Activated naive CD4-positive, alpha-beta T cell treated with anti-CD3 and anti-CD28 coated beads, Interleukin-2, amount 10 ng/mL, durations not matched to agents 7 days and 5 days (primary cell): ENCODE measurements at regions not wholly inside any gene's neighbourhood (a gene's known extent, or its start where the extent isn't known, plus 50 kb on each side); places are given as distances from the start of the nearest gene placed in this dataset.
A peak's percentile ranks its signal among the peaks of the same experiment; 100 is the strongest.
"Not testable (repeated sequence)": the region's sequence is repeated elsewhere in the genome, so short reads cannot be mapped to it uniquely, and the experiment has no call there.

ENCODE experiments used
- CTCF ChIA-PET: fragments of 350-600 bp; sonication (Branson Sonifier 250); formaldehyde crosslinking; loops from one replicate; lab custom pipeline; 2021; ENCODE audit warnings: antibody characterized with exemption; lab: Charles Lee
- DNase-seq: peaks from one replicate; pipeline ENCODE4 v3.0.0-alpha.2; 2020
- H3K27ac Mint-ChIP-seq: one replicate; pipeline ENCODE4 v1.8.0; 2021; ENCODE audit warnings: mild to moderate bottlenecking, moderate library complexity, mixed read lengths
- H3K27me3 Mint-ChIP-seq: one replicate; pipeline ENCODE4 v1.8.0; 2021; ENCODE audit warnings: mild to moderate bottlenecking, mixed read lengths
- H3K36me3 Mint-ChIP-seq: one replicate; pipeline ENCODE4 v1.8.0; 2021; ENCODE audit warnings: mixed read lengths
- H3K4me1 Mint-ChIP-seq: one replicate; pipeline ENCODE4 v1.8.0; 2021; ENCODE audit warnings: mixed read lengths
- H3K4me3 Mint-ChIP-seq: one replicate; pipeline ENCODE4 v1.8.0; 2021; ENCODE audit warnings: mild to moderate bottlenecking, moderate library complexity, mixed read lengths
- H3K9me3 Mint-ChIP-seq: one replicate; pipeline ENCODE4 v1.8.0; 2021; ENCODE audit warnings: mixed read lengths

DNA sequence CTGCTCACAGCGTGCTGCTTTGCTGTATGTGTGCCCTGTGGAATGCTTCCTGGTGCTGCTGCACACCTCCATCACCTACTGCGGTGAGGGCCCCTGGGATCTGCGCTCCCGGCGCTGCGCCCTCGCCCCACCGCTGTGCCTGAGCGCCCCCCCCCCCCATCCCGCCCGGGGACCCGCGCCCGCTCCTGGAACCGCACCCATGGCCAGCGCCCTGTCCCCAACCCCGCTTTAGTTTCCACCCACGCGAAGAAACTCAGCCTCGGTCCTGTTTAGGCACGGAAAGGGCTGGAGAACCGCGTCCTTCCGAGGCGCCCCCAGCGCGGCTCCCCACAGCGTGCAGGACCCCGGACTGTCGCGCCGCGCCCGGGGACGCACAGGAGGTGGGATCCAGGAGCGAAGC lies 265.5 kb downstream of the POTEB3 start:
- H3K4me3 Mint-ChIP-seq, DNase-seq, H3K9me3 Mint-ChIP-seq, H3K27ac Mint-ChIP-seq, CTCF ChIA-PET, H3K4me1 Mint-ChIP-seq, H3K27me3 Mint-ChIP-seq, H3K36me3 Mint-ChIP-seq: not testable (repeated sequence)

DNA sequence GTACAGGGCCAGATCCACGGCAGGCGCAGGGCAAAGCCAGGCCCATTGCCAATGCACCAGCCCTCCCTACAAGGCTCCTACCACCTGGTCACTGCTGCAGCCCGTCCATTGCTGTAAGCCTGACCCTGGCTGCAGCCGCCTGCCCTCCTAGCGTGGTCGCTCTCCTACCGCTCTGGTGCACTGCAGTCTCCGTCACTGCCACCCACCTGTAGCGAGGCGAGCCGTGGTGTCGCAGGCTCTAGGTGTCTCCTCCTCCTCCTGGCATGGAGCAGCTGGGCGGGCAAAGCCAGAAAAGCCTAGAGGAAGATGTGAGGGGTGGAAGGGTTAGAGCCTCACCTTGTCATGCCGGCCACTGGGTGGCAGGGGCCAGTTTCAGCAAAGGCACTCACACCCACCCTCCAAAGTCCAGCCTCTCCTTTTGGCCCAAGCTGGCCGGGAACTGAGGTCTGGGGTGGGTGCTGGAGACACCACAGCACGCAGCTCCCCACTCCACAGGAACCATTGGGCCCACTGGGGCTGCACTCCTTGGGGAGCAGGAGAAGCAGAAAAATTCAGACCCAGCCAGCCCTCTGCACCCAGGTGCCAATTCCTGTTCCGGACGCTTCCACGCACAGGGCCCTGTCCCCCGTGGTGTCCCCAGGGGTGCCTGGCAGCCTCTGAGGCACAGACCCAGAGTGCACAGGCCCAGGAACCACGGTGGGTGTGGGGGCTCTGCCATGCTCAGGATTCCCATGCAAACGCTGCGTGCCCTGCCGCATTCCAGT lies 285.3 kb upstream of the POTEB2 start:
- H3K36me3 Mint-ChIP-seq, H3K9me3 Mint-ChIP-seq, DNase-seq, H3K4me1 Mint-ChIP-seq, CTCF ChIA-PET, H3K4me3 Mint-ChIP-seq, H3K27ac Mint-ChIP-seq, H3K27me3 Mint-ChIP-seq: not testable (repeated sequence)

DNA sequence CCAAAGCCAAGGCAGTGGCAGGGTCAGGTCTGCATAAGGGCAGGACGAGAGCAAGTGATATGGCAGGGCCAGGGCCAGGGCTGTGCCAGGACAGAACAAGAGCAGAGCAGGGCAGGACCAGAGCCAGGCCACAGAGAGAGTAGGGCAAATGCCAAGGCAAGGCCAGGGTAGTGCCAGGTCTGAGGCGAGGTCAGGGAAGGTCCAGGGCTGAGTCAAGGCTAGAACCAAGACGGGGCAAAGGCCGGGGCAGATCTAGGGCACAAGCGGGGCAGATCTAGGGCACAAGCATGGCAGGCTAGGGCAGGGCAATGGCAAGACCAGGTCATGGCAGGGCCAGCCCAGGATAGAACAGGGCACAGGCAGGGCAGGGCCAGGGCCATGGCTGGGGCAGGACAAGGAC lies 282.0 kb upstream of the POTEB2 start:
- H3K4me1 Mint-ChIP-seq, H3K36me3 Mint-ChIP-seq, H3K27me3 Mint-ChIP-seq, CTCF ChIA-PET, H3K9me3 Mint-ChIP-seq, H3K4me3 Mint-ChIP-seq, DNase-seq, H3K27ac Mint-ChIP-seq: not testable (repeated sequence)

DNA sequence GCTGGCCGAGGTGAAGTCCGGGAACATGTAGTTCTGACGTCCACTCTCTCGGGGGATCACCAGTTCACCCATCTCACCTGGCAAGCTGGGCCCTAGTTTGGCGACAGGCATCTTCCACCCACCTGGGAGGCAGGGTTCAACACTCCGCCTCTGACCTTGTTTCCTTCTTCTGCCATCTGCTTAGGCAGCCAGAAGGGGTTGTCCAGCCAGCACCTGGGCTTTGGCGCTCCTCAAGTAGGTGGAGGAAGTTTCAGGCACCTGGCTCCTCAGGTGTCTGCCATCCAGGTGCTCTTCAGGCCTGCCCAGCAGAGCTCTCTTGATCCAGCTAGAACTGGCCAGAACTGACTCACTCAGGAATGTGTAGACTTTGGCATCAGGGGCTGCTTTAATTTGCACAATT lies 267.8 kb upstream of the POTEB2 start:
- H3K27ac Mint-ChIP-seq, H3K36me3 Mint-ChIP-seq, H3K9me3 Mint-ChIP-seq, DNase-seq, H3K27me3 Mint-ChIP-seq, CTCF ChIA-PET, H3K4me1 Mint-ChIP-seq, H3K4me3 Mint-ChIP-seq: not testable (repeated sequence)

DNA sequence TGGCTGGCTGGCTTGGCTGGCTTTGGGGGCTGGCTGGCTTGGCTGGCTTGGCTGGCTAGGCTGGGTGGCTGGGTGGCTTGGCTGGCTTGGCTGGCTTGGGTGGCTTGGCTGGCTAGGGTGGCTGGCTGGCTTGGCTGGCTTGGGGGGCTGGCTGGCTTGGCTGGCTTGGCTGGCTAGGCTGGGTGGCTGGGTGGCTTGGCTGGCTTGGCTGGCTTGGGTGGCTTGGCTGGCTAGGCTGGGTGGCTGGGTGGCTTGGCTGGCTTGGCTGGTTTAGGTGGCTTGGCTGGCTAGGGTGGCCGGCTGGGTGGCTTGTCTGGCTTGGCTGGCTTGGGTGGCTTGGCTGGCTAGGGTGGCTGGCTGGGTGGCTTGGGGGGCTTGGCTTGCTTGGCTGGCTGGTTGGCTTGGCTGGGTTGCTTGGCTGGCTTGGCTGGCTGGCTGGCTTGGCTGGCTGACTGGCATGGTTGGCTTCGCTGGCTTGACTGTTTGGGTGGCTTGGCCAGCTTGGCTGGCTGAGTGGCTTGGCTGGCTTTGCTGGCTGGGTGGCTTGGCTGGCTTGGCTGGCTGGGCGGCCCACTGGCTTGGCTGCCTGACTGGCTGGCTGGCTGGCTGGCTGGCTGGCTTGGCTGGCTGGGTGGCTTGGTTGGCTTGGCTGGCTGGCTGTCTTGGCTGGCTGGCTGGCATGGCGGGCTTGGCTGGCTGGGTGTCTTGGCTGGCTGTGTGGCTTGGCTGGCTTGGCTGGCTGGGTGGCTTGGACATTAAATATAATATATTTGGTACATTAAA lies 246.3 kb upstream of the POTEB2 start:
- peak; percentile 17 for DNase-seq
- H3K36me3 Mint-ChIP-seq, H3K4me3 Mint-ChIP-seq, H3K27ac Mint-ChIP-seq, H3K9me3 Mint-ChIP-seq, H3K27me3 Mint-ChIP-seq, H3K4me1 Mint-ChIP-seq, CTCF ChIA-PET: not testable (repeated sequence)

DNA sequence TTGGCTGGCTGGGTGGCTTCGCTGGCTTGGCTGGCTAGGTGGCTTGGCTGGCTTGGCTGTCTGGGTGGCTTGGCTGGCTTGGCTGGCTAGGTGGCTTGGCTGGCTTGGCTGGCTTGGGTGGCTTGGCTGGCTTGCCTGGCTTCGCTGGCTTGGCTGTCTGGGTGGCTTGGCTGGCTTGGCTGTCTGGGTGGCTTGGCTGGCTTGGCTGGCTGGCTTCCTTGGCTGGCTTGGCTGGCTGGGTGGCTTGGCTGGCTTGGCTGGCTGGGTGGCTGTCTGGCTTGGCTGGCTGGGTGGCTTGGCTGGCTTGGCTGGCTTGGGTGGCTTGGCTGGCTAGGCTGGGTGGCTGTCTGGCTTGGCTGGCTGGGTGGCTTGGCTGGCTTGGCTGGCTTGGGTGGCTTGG lies 245.7 kb upstream of the POTEB2 start:
- CTCF ChIA-PET, H3K9me3 Mint-ChIP-seq, H3K4me1 Mint-ChIP-seq, H3K27ac Mint-ChIP-seq, H3K4me3 Mint-ChIP-seq, H3K27me3 Mint-ChIP-seq, H3K36me3 Mint-ChIP-seq: not testable (repeated sequence)
- DNase-seq, result peak; percentile 24

DNA sequence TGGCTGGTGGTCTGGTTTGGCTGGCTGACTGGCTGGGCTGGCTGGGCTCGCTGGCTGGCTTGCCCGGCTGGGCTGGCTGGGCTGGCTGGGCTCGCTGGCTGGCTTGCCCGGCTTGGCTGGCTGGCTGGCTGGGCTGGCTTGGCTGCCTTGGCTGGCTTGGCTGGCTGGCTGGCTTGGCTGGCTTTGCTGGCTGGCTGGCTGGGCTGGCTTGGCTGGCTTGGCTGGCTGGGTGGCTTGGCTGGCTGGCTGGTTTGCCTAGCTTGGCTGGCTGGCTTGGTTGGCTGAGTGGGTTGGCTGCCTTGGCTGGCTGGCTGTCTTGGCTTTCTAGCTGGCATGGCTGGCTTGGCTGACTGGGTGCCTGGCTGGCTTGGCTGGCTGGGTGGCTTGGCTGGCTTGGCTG lies 245.1 kb upstream of the POTEB2 start:
- not testable (repeated sequence) for H3K36me3 Mint-ChIP-seq, H3K4me1 Mint-ChIP-seq

DNA sequence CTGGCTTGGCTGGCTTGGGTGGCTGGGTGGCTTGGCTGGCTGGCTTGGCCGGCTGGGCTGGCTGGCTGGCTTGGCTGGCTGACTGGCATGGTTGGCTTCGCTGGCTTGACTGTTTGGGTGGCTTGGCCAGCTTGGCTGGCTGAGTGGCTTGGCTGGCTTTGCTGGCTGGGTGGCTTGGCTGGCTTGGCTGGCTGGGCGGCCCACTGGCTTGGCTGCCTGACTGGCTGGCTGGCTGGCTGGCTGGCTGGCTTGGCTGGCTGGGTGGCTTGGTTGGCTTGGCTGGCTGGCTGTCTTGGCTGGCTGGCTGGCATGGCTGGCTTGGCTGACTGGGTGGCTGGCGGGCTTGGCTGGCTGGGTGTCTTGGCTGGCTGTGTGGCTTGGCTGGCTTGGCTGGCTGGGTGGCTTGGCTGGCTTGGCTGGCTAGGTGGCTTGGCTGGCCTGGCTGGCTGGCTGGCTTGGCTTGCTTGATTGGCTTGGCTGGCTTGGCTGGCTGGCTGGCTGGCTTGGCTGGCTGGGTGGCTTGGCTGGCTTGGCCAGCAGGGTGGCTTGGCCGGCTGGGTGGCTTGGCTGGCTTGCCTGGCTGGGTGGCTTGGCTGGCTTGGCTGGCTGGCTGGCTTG lies 244.2 kb upstream of the POTEB2 start:
- H3K4me3 Mint-ChIP-seq, H3K27me3 Mint-ChIP-seq, CTCF ChIA-PET, H3K4me1 Mint-ChIP-seq, H3K9me3 Mint-ChIP-seq, H3K36me3 Mint-ChIP-seq, H3K27ac Mint-ChIP-seq: not testable (repeated sequence)
- DNase-seq, result peak; percentile 37

More for the DNA sequence above, 245.1 kb upstream of the POTEB2 start:
- H3K4me3 Mint-ChIP-seq, H3K27ac Mint-ChIP-seq, H3K27me3 Mint-ChIP-seq, H3K9me3 Mint-ChIP-seq, DNase-seq, CTCF ChIA-PET: not testable (repeated sequence)

DNA sequence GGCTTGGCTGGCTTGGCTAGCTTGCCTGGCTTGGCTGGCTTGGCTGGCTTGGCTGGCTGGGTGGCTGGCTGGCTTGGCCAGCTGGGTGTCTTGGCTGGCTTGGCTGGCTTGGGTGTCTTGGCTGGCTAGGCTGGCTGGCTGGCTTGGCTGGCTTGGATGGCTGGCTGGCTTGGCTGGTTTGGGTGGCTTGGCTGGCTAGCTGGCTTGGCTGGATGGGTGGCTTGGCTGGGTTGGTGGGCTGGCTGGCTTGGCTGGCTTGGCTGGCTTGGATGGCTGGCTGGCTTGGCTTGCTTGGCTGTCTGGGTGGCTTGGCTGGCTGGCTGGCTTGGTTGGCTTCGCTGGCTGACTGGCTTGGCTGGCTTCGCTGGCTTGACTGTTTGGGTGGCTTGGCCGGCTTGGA lies 242.3 kb upstream of the POTEB2 start:
- H3K36me3 Mint-ChIP-seq, H3K27ac Mint-ChIP-seq, DNase-seq, H3K4me3 Mint-ChIP-seq, H3K27me3 Mint-ChIP-seq, H3K4me1 Mint-ChIP-seq, CTCF ChIA-PET, H3K9me3 Mint-ChIP-seq: not testable (repeated sequence)

DNA sequence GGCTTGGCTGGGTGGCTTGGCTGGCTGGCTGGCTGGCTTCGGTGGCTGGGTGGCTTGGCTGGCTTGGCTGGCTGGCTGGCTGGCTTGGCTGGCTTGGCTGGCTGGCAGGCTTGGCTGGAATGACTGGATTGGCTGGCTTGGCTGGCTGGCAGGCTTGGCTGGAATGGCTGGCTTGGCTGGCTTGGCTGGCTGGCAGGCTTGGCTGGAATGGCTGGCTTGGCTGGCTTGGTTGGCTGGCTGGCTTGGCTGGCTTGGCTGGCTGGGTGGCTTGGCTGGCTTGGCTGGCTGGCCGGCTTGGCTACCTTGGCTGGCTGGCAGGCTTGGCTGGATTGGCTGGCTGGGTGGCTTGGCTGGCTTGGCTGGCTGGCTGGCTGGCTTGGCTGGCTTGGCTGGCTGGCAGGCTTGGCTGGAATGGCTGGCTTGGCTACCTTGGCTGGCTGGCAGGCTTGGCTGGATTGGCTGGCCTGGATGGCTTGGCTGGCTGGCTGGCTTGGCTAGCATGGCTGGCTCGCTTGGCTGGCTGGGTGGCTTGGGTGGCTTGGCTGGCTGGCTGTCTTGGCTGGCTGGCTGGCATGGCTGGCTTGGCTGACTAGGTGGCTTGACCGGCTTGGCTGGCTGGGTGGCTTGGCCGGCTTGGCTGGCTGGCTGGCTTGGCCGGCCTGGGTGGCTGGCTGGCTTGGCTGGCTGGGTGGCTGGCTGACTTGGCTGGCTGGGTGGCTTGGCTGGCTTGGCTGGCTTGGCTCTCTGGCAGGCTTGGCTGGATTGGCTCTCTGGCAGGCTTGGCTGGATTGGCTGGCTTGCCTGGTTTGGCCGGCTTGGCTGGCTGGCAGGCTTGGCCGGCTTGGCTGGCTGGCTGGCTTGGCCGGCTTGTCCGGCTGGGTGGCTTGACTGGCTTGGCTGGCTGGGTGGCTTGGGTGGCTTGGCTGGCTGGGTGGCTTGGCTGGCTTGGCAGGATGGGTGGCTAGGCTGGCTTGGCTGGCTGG lies 241.6 kb upstream of the POTEB2 start:
- H3K4me3 Mint-ChIP-seq, H3K4me1 Mint-ChIP-seq, CTCF ChIA-PET, H3K27ac Mint-ChIP-seq, H3K36me3 Mint-ChIP-seq, H3K27me3 Mint-ChIP-seq, H3K9me3 Mint-ChIP-seq, DNase-seq: not testable (repeated sequence)

DNA sequence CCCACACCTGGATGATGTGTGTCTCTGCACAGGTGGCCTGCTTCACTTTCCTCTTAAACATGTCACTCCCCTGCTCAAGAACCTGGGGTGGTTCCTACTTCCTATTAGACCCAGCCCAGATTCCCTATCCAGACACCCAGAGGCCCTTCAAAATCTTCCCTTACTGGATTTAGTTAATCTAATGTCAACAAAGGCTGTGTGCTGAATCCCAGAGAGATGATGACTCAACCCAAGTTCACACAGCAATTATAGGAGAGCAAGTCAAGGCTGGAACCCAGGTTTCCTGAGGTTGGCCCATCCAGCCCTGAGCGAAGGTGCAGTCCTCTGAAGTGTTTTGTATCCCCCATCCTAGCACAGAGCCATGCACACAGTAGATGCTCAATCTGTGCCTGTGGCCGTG lies 230.5 kb upstream of the POTEB2 start:
- H3K27me3 Mint-ChIP-seq, H3K4me3 Mint-ChIP-seq, DNase-seq, H3K36me3 Mint-ChIP-seq, CTCF ChIA-PET, H3K27ac Mint-ChIP-seq, H3K9me3 Mint-ChIP-seq, H3K4me1 Mint-ChIP-seq: not testable (repeated sequence)

DNA sequence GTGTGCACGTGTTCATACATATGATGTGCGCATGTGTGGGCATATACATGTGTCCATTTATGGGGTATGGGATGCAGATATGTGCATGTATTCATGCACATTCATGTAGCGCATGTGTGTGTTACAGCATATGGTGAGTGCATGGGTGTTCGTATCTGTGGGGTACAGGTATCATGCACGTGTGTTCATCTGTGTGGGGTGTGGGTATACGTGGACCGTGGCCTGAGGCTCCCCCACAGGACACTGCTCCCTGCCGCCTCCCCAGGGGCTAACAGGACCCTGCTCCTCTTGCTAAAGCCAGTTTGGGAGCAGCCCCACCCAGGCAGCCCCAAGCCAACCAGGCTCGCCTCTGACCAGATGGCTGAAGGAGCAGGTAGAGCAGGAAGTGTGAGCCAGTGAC lies 213.4 kb upstream of the POTEB2 start:
- DNase-seq, H3K4me3 Mint-ChIP-seq, H3K27ac Mint-ChIP-seq, H3K9me3 Mint-ChIP-seq, CTCF ChIA-PET, H3K4me1 Mint-ChIP-seq, H3K27me3 Mint-ChIP-seq, H3K36me3 Mint-ChIP-seq: not testable (repeated sequence)

DNA sequence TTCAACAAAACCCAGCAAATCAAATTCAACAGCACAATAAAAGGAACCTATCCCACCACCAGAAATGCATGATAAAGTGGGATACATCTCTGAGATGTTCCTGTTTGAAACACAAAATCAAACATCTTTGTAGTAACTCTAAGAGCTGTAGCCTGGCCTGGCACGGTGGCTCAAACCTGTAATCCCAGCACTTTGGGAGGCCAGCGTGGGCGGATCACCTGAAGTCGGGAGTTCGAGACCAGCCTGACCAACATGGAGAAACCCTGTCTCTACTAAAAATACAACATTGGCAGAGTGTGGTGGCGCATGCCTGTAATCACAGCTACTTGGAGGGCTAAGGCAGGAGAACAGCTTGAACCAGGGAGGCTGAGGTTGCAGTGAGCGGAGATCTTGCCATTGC lies 202.8 kb upstream of the POTEB2 start:
- H3K27me3 Mint-ChIP-seq, H3K36me3 Mint-ChIP-seq, H3K4me3 Mint-ChIP-seq, H3K9me3 Mint-ChIP-seq, DNase-seq, CTCF ChIA-PET, H3K4me1 Mint-ChIP-seq, H3K27ac Mint-ChIP-seq: not testable (repeated sequence)

DNA sequence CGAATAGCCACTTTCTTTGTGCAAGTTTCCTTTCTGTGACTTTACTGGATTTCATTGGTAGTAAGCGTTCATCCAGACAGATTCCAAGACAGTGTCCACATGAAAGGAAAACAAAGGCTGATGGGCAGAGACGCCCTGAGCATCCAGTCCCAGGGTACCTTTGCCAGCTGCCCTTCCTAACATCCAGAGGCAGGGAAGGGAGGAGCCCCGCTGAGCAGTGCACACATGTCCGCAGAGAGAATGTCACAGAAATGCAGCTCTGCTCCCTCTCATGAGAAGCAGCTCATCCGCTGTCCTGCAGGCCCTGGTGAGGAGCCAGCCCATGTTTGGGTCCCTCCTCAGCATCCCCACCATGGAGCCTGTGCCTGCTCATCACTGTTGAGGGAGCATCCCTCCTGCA lies 197.4 kb upstream of the POTEB2 start:
- H3K27ac Mint-ChIP-seq, H3K9me3 Mint-ChIP-seq, CTCF ChIA-PET, H3K4me1 Mint-ChIP-seq, H3K4me3 Mint-ChIP-seq, DNase-seq, H3K36me3 Mint-ChIP-seq, H3K27me3 Mint-ChIP-seq: not testable (repeated sequence)
